Keratinocyte (primary cell): ENCODE measurements at regions not wholly inside any gene's neighbourhood (a gene's known extent, or its start where the extent isn't known, plus 50 kb on each side); places are given as distances from the start of the nearest gene placed in this dataset.

Source experiments
- CTCF ChIP-seq, 3 experiments: IDR thresholded peaks in 1 of 3; conservative IDR thresholded peaks in 1 of 3; optimal IDR thresholded peaks in 1 of 3; 2 replicates in 2 of 3; 3 replicates in 1 of 3; pipeline versions ENCODE3 to v1.5.1; 2011; ENCODE audit warnings: low read length in 3 of 3, mild to moderate bottlenecking in 3 of 3, moderate library complexity in 2 of 3, control low read depth in 1 of 3, inconsistent platforms in 1 of 3; ENCODE audit not compliant: insufficient read depth in 2 of 3; ENCODE audit errors: extremely low read depth in 1 of 3
- EZH2 ChIP-seq: IDR thresholded peaks from one replicate; pipeline ENCODE4 v1.6.1; 2012; ENCODE audit warnings: inconsistent platforms, mild to moderate bottlenecking, low read length, moderate library complexity

- TF ChIP-seq CTCF (optimal IDR thresholded peaks at IDR 0.05 in 1 of 3, IDR thresholded peaks at IDR 0.05 in 1 of 3, conservative IDR thresholded peaks at IDR 0.05 in 1 of 3; ENCODE audit: extremely low read depth in 1 of 3, insufficient read depth in 2 of 3, low read length in 3 of 3) (no peak), EZH2 (no peak)
Observed at GRCh38 chr12:94749890-94750289, 99.5 kb upstream of the TMCC3 start.
